Heart left ventricle (tissue), 16 donors: ENCODE measurements at regions not wholly inside any gene's neighbourhood (a gene's known extent, or its start where the extent isn't known, plus 50 kb on each side); places are given as distances from the start of the nearest gene placed in this dataset.

Source experiments
- ATAC-seq, 4 donors: fragments of 200-7000 bp; cut with Tn5 transposase; one replicate each; pipeline ENCODE4 v1.9.1; 2020 to 2022; ENCODE audit warnings: moderate library complexity in 4 of 4, mild to moderate bottlenecking in 3 of 4, moderate number of reproducible peaks in 1 of 4
- DNase-seq, 5 donors: peaks; one replicate each; pipeline ENCODE4 v3.0.0-alpha.2; 2020
- H3K27ac ChIP-seq, 12 donors: fragments of 200-600 bp; sonication (generic) in 4 of 12; one replicate each; pipeline versions ENCODE4 v1.5.0 to v1.8.0; 2016 to 2022; ENCODE audit warnings: mild to moderate bottlenecking in 2 of 12
- H3K27me3 ChIP-seq, 9 donors: fragments of 200-600 bp; sonication (generic) in 2 of 9; one replicate each; pipeline versions ENCODE4 v1.5.1 to v1.8.0; 2016 to 2022; ENCODE audit warnings: mild to moderate bottlenecking in 3 of 9
- H3K36me3 ChIP-seq, 9 donors: fragments of 200-600 bp; sonication (generic) in 2 of 9; one replicate each; pipeline versions ENCODE4 v1.5.0 to v1.8.0; 2018 to 2022; ENCODE audit warnings: mild to moderate bottlenecking in 2 of 9
- H3K4me1 ChIP-seq, 12 donors: fragments of 200-600 bp; sonication (generic) in 4 of 12; one replicate each; pipeline versions ENCODE4 v1.5.0 to v1.8.0; 2016 to 2022; ENCODE audit warnings: mild to moderate bottlenecking in 3 of 12
- H3K4me3 ChIP-seq, 12 donors: fragments of 200-600 bp; sonication (generic) in 4 of 12; one replicate each; pipeline versions ENCODE4 v1.5.0 to v1.8.0; 2017 to 2022; ENCODE audit warnings: mild to moderate bottlenecking in 9 of 12, moderate library complexity in 4 of 12
- H3K9me3 ChIP-seq, 12 donors: fragments of 200-600 bp; sonication (generic) in 4 of 12; one replicate each; pipeline versions ENCODE4 v1.5.0 to v1.8.0; 2016 to 2022; ENCODE audit warnings: mild to moderate bottlenecking in 1 of 12
- CTCF ChIP-seq, 12 donors: fragments of 200-600 bp; sonication (generic) in 4 of 12; IDR thresholded peaks; one replicate each; pipeline versions ENCODE4 v1.5.0 to v1.8.0; 2018 to 2022; ENCODE audit warnings: antibody characterized with exemption in 12 of 12, mild to moderate bottlenecking in 5 of 12
- POLR2A ChIP-seq, 2 donors: fragments of 450-650 bp; IDR thresholded peaks; one replicate each; pipeline ENCODE4 v1.6.1; 2017; ENCODE audit warnings: antibody characterized with exemption in 2 of 2, mild to moderate bottlenecking in 2 of 2, moderate library complexity in 2 of 2
- WGBS, 4 donors: extraction: QIAGEN DNeasy Blood & Tissue Kit in 2 of 4; methylation state at CpG; one replicate each; pipeline versions ENCODE4 v1.1.5 to v1.1.7; 2013 to 2018; 5-methylcytosine and 5-hydroxymethylcytosine counted together
- intact Hi-C, 10 donors: fragments of 100-400 bp; cut with DNase I; formaldehyde crosslinking; loops; one replicate each; pipeline versions ENCODE4 v1.11.1 to v1.14.2; 2022
- donor health status: ischemic (EF 13 %, LVEDD 7.1; RV severe dilation, severe dysfunction).
- donor health status: healthy with polysubstance abuse.
- donor health status: DM: no; HTN: yes; CAD: no.
- donor health status: DM: no; HTN: no; CAD: no.
- donor health status: ischemic (EF 25% LVEDD 6.9; RV normal size, moderate dysfunction).
- donor health status: ischemic (EF 25% LVEDD 5.7; RV mildly dilated, moderate dysfunction).
- donor health status: healthy.
- donor health status: DM: yes; HTN: yes; CAD: no.
- donor health status: ischemic (EF 35%, LVEDD 5.7; RV mildly dilated, moderate dysfunction).
- donor health status: nonischemic (EF 11% LVEDD 7.7; RV severe dilation, severe dysfunction).
- donor health status: DM: yes; HTN: yes; CAD: no.
- donor health status: PGD.
- donor health status: ischemic (EF 29% LVEDD 5.4; RV normal size, mild dysfunction).
- donor health status: nonischemic (EF 23%, LVEDD 6.1; RV moderate dilation, normal function).

DNA sequence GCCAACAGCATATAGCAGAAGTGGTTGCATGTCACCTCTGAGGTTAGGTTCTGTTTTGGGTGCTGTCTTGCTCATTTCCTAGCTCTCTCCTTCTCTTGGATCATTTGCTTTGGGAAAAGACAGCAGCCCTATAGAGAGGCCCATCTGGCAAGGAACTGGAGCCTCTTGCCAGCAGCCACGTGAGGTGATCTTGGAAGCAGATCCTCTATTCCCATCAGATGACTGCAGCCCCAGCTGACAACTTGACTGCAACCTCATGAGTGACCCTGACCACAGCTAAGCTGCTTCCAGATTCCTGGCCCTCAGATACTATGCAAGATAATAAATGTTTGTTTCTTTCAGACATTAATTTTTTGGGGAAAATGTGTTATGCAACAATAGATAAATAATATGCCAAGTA, 213.3 kb upstream of the HS3ST4 start:
- ATAC-seq (no peak), DNase-seq (no peak)
- Histone ChIP-seq H3K27ac (no peak overlapping the region), H3K9me3 (no peaks in the 10 kb centered on the region), H3K27me3 (no peaks in the 10 kb centered on the region), H3K4me1 (no peaks in the 10 kb centered on the region), H3K36me3 (no peaks in the 10 kb centered on the region), H3K4me3 (no peak overlapping the region)
- 33 to 58% (median 40%) methylated on average over 1 of the region's 1 CpG for WGBS, 4 donors
- intact Hi-C loops = loop anchor here in 1 of 10 donors (10.0 kb wide), 1 partner anchor 64 kb away; no protein-coding TSS in a partner anchor
- TF ChIP-seq CTCF (IDR thresholded peaks at IDR 0.05) (no peak), POLR2A (IDR thresholded peaks at IDR 0.05) (no peak)

- no peak for TF ChIP-seq CTCF (IDR thresholded peaks at IDR 0.05)
- no peak for TF ChIP-seq POLR2A (IDR thresholded peaks at IDR 0.05)
- WGBS, 4 donors = 59 to 62% (median 60%) methylated on average over 2 of the region's 2 CpGs
Observed at GRCh38 chr16:25464058-25464457, 206.4 kb upstream of the ZKSCAN2 start.

DNA sequence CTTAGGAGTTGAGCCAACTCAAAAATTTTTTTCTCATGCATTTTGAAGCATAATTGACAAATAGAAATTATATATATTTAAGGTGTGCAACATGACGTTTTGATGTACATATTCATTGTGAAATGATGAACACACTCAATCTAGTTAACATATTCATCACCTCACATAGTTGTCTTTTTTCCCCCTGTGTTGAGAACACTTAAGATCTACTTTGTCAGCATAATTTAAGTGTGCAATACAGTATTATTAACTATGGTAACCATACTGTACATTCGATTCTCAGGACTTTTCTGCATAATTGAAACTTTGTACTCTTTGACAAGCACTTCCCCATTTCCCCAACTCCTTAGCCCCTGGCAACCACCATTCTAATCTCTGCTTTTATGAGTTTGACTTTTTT, 192.2 kb upstream of the ZKSCAN2 start:
- Histone ChIP-seq H3K27ac (no peak overlapping the region), H3K9me3 (peaks cover 0 to 26% (median 12%) of the 10 kb centered on the region in 12 donors), H3K27me3 (no peaks in the 10 kb centered on the region), H3K4me1 (no peaks in the 10 kb centered on the region), H3K36me3 (no peaks in the 10 kb centered on the region), H3K4me3 (no peak overlapping the region)
- TF ChIP-seq POLR2A (IDR thresholded peaks at IDR 0.05) = no peak
- no peak for TF ChIP-seq CTCF (IDR thresholded peaks at IDR 0.05)
- intact Hi-C loops = loop anchor here in 1 of 10 donors (10.0 kb wide), 1 partner anchor 65 kb away; no protein-coding TSS in a partner anchor
- no peak for DNase-seq
- ATAC-seq = no peak
- WGBS, 4 donors = 76 to 89% (median 84%) methylated on average over 2 of the region's 2 CpGs

More at GRCh38 chr16:25464058-25464457, 206.4 kb upstream of the ZKSCAN2 start:
- intact Hi-C loops = no loop called here
- no peaks in the 10 kb centered on the region for H3K27me3 ChIP-seq
- no peak overlapping the region for H3K4me3 ChIP-seq
- ATAC-seq = no peak
- no peak overlapping the region for H3K27ac ChIP-seq
- no peaks in the 10 kb centered on the region for H3K4me1 ChIP-seq
- no peaks in the 10 kb centered on the region for H3K36me3 ChIP-seq
- DNase-seq = no peak
- H3K9me3 ChIP-seq = no peaks in the 10 kb centered on the region

DNA sequence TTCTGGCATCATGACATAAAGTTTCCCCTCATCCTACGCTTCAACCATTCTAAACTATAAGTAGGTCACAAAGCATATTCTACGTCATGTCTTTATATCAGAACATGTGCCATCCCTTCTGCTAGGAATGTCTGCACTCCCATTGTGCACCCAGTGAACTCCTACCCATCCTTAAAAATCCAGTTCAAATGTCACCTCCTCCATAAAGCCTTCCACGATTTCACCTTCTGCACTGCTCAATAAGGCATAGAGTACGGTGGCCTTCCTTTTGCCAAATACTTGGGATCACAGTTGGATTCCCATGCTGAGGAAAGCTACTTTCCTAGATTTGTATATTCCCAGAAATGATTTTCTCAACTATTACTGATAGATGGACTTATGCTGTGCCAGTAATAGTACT, 186.3 kb upstream of the ZKSCAN2 start:
- Histone ChIP-seq H3K9me3 (peaks cover 0 to 20% (median 5%) of the 10 kb centered on the region in 12 donors), H3K4me1 (no peaks in the 10 kb centered on the region), H3K36me3 (no peaks in the 10 kb centered on the region), H3K27ac (no peak overlapping the region), H3K4me3 (no peak overlapping the region), H3K27me3 (peaks cover 0 to 22% (median 0%) of the 10 kb centered on the region in 9 donors)
- no peak for DNase-seq
- intact Hi-C loops = loop anchor here in 1 of 10 donors (10.0 kb wide), 1 partner anchor 59 kb away; no protein-coding TSS in a partner anchor
- 64 to 85% (median 69%) methylated on average over 4 of the region's 4 CpGs for WGBS, 4 donors
- no peak for ATAC-seq
- TF ChIP-seq POLR2A (IDR thresholded peaks at IDR 0.05) = no peak

GRCh38 chr16:25434064-25434463, 176.4 kb upstream of the ZKSCAN2 start:
- Histone ChIP-seq H3K27me3 (no peaks in the 10 kb centered on the region), H3K9me3 (no peaks in the 10 kb centered on the region), H3K4me3 (no peak overlapping the region), H3K27ac (no peak overlapping the region), H3K4me1 (no peaks in the 10 kb centered on the region), H3K36me3 (no peaks in the 10 kb centered on the region)
- TF ChIP-seq POLR2A (IDR thresholded peaks at IDR 0.05) (no peak), CTCF (IDR thresholded peaks at IDR 0.05) (no peak)
- ATAC-seq (no peak), DNase-seq (no peak)
- 55 to 73% (median 64%) methylated on average over 3 of the region's 3 CpGs for WGBS, 4 donors
- intact Hi-C loops = no loop called here
